Natural killer cell (primary cell): ENCODE measurements at regions not wholly inside any gene's neighbourhood (a gene's known extent, or its start where the extent isn't known, plus 50 kb on each side); places are given as distances from the start of the nearest gene placed in this dataset.

Source experiments
- ATAC-seq, 3 donors: fragments of 150-1000 bp in 2 of 3; fragments of 200-7000 bp in 1 of 3; cut with Tn5 transposase; 1 replicate in 1 of 3; 2 replicates in 2 of 3; pipeline ENCODE4 v1.10.0; 2021; ENCODE audit warnings: mild to moderate bottlenecking in 2 of 3, moderate library complexity in 2 of 3
- DNase-seq, 2 donors: peaks; one replicate each; pipeline versions ENCODE4 v3.0.0 to v3.0.0-alpha.2; 2013 to 2021; ENCODE audit warnings: mixed read lengths in 1 of 2
- H3K27ac ChIP-seq: one replicate; pipeline ENCODE4 v1.5.1; 2013; ENCODE audit warnings: mild to moderate bottlenecking, low read length
- H3K27me3 ChIP-seq: one replicate; pipeline ENCODE4 v1.6.1; 2013; ENCODE audit warnings: low read length; ENCODE audit not compliant: control insufficient read depth, insufficient read depth
- H3K36me3 ChIP-seq: one replicate; pipeline ENCODE4 v1.6.1; 2013; ENCODE audit warnings: low read length; ENCODE audit not compliant: control insufficient read depth, insufficient read depth
- H3K4me1 ChIP-seq: one replicate; pipeline ENCODE4 v1.6.1; 2013; ENCODE audit warnings: low read length; ENCODE audit not compliant: control insufficient read depth, insufficient read depth
- H3K4me3 ChIP-seq: one replicate; pipeline ENCODE4 v1.5.1; 2013; ENCODE audit warnings: low read length
- H3K9me3 ChIP-seq: one replicate; pipeline ENCODE4 v1.6.1; 2013; ENCODE audit warnings: low read length; ENCODE audit not compliant: control insufficient read depth, insufficient read depth
- H3K27ac Mint-ChIP-seq, 2 donors: one replicate each; pipeline ENCODE4 v1.8.0; 2022; ENCODE audit warnings: mild to moderate bottlenecking in 2 of 2, mixed read lengths in 2 of 2, moderate library complexity in 1 of 2
- H3K27me3 Mint-ChIP-seq, 2 donors: one replicate each; pipeline ENCODE4 v1.8.0; 2022; ENCODE audit warnings: low read depth in 2 of 2, mixed read lengths in 2 of 2
- H3K36me3 Mint-ChIP-seq: one replicate; pipeline ENCODE4 v1.8.0; 2022; ENCODE audit warnings: mixed read lengths
- H3K4me1 Mint-ChIP-seq, 2 donors: one replicate each; pipeline ENCODE4 v1.8.0; 2022; ENCODE audit warnings: mixed read lengths in 2 of 2
- H3K4me3 Mint-ChIP-seq: one replicate; pipeline ENCODE4 v1.8.0; 2022; ENCODE audit warnings: mild to moderate bottlenecking, moderate library complexity, mixed read lengths
- H3K9me3 Mint-ChIP-seq, 2 donors: one replicate each; pipeline ENCODE4 v1.8.0; 2022; ENCODE audit warnings: mixed read lengths in 2 of 2
- WGBS: methylation state at CpG from one replicate; pipeline ENCODE4 v1.1.7; 2013; ENCODE audit warnings: missing lambda C conversion rate; ENCODE audit not compliant: insufficient coverage; 5-methylcytosine and 5-hydroxymethylcytosine counted together
- intact Hi-C: fragments of 100-400 bp; cut with micrococcal nuclease; formaldehyde crosslinking; loops from one replicate; pipeline ENCODE4 v1.14.2; 2022
- TF ChIP-seq, protein P1 (sequence below): fragments of 200-600 bp; IDR thresholded peaks from one replicate; pipeline ENCODE4 v1.8.0; 2022; ENCODE audit warnings: antibody characterized with exemption

DNA sequence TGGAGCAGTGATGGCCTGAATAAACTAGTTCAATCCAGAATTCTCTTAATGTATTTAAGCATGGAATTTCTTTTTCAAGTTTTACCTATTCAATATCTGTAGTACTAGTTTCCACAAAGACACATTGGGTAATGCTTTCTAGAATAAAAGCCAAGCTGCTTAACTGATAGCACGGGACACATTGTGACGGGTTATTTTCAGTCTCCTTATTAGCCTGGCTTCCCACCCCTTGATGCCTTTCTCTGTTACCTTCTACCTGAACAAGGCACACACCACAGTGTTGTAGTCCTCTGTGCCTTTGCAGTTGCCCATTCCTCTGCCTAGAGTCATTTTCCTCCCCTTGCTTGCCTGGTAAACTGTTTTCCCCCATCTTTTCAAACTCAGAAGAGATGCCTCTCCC is 139.1 kb downstream of the HDGFL1 start:
- Mint-ChIP-seq H3K27me3 (no peaks in the 10 kb centered on the region), H3K4me3 (no peak overlapping the region), H3K9me3 (peaks cover 3 to 4% of the 10 kb centered on the region in 2 donors), H3K27ac (no peak overlapping the region), H3K4me1 (no peaks in the 10 kb centered on the region), H3K36me3 (no peaks in the 10 kb centered on the region)
- TF ChIP-seq, protein P1, sequence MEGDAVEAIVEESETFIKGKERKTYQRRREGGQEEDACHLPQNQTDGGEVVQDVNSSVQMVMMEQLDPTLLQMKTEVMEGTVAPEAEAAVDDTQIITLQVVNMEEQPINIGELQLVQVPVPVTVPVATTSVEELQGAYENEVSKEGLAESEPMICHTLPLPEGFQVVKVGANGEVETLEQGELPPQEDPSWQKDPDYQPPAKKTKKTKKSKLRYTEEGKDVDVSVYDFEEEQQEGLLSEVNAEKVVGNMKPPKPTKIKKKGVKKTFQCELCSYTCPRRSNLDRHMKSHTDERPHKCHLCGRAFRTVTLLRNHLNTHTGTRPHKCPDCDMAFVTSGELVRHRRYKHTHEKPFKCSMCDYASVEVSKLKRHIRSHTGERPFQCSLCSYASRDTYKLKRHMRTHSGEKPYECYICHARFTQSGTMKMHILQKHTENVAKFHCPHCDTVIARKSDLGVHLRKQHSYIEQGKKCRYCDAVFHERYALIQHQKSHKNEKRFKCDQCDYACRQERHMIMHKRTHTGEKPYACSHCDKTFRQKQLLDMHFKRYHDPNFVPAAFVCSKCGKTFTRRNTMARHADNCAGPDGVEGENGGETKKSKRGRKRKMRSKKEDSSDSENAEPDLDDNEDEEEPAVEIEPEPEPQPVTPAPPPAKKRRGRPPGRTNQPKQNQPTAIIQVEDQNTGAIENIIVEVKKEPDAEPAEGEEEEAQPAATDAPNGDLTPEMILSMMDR = no peak
- 95% methylated on average over 2 of the region's 2 CpGs for WGBS
- Histone ChIP-seq H3K27me3 (no peaks in the 10 kb centered on the region), H3K4me3 (no peak overlapping the region), H3K9me3 (no peaks in the 10 kb centered on the region), H3K4me1 (no peaks in the 10 kb centered on the region), H3K36me3 (no peaks in the 10 kb centered on the region), H3K27ac (no peak overlapping the region)
- ATAC-seq = no peak
- intact Hi-C loops = no loop called here
- DNase-seq = no peak

DNA sequence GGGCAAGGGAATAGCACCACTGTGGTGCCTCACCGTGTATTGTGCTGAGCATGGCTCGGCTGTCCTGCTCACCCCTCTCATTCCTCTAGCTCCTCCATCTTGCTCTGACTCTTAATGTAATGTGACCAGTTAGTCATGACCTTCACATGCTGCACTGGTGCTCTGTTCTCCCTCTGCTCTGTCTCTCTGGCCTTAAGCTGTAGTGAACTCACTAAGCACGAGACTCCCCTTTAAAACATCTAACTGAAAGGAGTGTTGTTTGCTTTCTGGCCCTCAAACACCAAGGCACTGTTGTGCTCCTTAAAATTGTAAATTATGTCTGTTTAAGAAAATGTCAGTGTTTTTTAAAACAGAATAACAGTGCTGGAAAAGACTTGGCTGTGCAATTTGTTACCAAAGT is 140.4 kb downstream of the HDGFL1 start:
- Mint-ChIP-seq H3K4me1 (no peaks in the 10 kb centered on the region), H3K27ac (no peak overlapping the region), H3K27me3 (no peaks in the 10 kb centered on the region), H3K36me3 (no peaks in the 10 kb centered on the region), H3K4me3 (no peak overlapping the region), H3K9me3 (peaks cover 3 to 6% of the 10 kb centered on the region in 2 donors)
- no peak for DNase-seq
- 85% methylated on average over 3 of the region's 3 CpGs for WGBS
- intact Hi-C loops = no loop called here
- Histone ChIP-seq H3K27me3 (no peaks in the 10 kb centered on the region), H3K36me3 (no peaks in the 10 kb centered on the region), H3K9me3 (no peaks in the 10 kb centered on the region), H3K4me1 (no peaks in the 10 kb centered on the region), H3K4me3 (no peak overlapping the region), H3K27ac (no peak overlapping the region)
- no peak for ATAC-seq
- TF ChIP-seq, protein P1 = no peak

DNA sequence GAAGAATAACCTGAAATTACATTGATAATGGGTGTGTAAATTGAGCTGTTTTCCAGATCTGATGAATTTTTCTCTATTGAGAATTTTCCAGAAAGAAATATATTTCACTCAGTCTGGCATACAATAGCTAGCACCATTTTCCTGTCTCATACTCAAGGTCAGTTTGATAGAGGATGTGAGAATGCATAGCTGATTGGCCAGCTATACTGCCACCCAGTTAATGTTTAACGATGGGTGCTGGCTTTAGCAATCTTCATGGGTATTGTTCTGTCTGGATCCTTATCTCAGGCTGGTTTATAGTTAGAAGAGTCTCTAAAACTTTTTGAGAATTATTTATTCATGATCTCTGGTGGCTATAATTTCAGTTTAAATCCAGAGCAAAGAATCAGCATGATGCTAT is 147.4 kb downstream of the HDGFL1 start:
- H3K36me3 Mint-ChIP-seq = no peaks in the 10 kb centered on the region
- no peak overlapping the region for H3K4me3 Mint-ChIP-seq
- H3K9me3 Mint-ChIP-seq = peaks cover 5 to 10% of the 10 kb centered on the region in 2 donors
- no peaks in the 10 kb centered on the region for H3K9me3 ChIP-seq
- H3K4me1 ChIP-seq = no peaks in the 10 kb centered on the region
- H3K27ac Mint-ChIP-seq = no peak overlapping the region
- H3K27me3 ChIP-seq = no peaks in the 10 kb centered on the region
- intact Hi-C loops = no loop called here
- no peaks in the 10 kb centered on the region for H3K36me3 ChIP-seq
- ATAC-seq (no peak), DNase-seq (no peak)
- no peaks in the 10 kb centered on the region for H3K4me1 Mint-ChIP-seq
- H3K4me3 ChIP-seq = no peak overlapping the region
- TF ChIP-seq, protein P1 = no peak
- H3K27me3 Mint-ChIP-seq = no peaks in the 10 kb centered on the region
- WGBS = 80% methylated on average over 1 of the region's 1 CpG
- H3K27ac ChIP-seq = no peak overlapping the region

DNA sequence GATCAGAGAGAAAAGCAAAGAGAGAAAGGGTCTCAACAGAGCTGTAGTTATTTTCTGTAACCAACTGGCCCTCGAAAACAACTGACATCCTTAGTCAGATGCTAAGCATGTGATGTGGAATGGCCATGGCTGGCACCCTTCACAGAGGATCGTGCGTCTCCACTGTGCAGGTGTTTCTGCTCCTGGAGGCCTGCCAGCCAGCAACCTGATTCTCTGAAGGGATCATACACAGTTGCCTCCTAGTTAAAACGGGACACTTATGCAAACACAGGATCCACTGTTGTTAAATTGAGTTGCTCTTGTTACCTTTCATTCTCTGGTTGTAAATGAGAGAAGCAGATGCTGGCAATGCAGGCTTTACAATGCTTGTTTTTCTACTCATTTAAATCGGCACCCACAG is 148.5 kb downstream of the HDGFL1 start:
- WGBS = 85% methylated on average over 5 of the region's 5 CpGs
- Histone ChIP-seq H3K4me1 (no peaks in the 10 kb centered on the region), H3K4me3 (no peak overlapping the region), H3K27ac (no peak overlapping the region), H3K36me3 (no peaks in the 10 kb centered on the region), H3K27me3 (no peaks in the 10 kb centered on the region), H3K9me3 (peaks cover 3% of the 10 kb centered on the region)
- intact Hi-C loops = no loop called here
- Mint-ChIP-seq H3K4me3 (no peak overlapping the region), H3K9me3 (peaks cover 5 to 10% of the 10 kb centered on the region in 2 donors), H3K4me1 (no peaks in the 10 kb centered on the region), H3K27me3 (no peaks in the 10 kb centered on the region), H3K27ac (no peak overlapping the region), H3K36me3 (no peaks in the 10 kb centered on the region)
- DNase-seq (no peak), ATAC-seq (no peak)
- TF ChIP-seq, protein P1 = no peak
